OCI-LY7 (cell line): ENCODE measurements at regions not wholly inside any gene's neighbourhood (a gene's known extent, or its start where the extent isn't known, plus 50 kb on each side); places are given as distances from the start of the nearest gene placed in this dataset.

Experiments used
- EZH2phosphoT487 ChIP-seq: fragments of 200-600 bp; sonication (generic); IDR thresholded peaks from 2 replicates; pipeline ENCODE4 v1.6.1; 2018; ENCODE audit warnings: low read depth, borderline replicate concordance, mild to moderate bottlenecking, mixed run types, antibody characterized with exemption, low read length, moderate library complexity, mixed read lengths
- TF ChIP-seq, protein P1 (sequence below): fragments of 200-600 bp; sonication (generic); conservative IDR thresholded peaks from 2 replicates; pipeline ENCODE4 v1.5.1; 2014; ENCODE audit warnings: mild to moderate bottlenecking, antibody characterized with exemption, low read length, moderate library complexity, mixed read lengths

GRCh38 chr12:39032034-39032433 lies 126.6 kb upstream of the CPNE8 start:
- TF ChIP-seq, protein P1, sequence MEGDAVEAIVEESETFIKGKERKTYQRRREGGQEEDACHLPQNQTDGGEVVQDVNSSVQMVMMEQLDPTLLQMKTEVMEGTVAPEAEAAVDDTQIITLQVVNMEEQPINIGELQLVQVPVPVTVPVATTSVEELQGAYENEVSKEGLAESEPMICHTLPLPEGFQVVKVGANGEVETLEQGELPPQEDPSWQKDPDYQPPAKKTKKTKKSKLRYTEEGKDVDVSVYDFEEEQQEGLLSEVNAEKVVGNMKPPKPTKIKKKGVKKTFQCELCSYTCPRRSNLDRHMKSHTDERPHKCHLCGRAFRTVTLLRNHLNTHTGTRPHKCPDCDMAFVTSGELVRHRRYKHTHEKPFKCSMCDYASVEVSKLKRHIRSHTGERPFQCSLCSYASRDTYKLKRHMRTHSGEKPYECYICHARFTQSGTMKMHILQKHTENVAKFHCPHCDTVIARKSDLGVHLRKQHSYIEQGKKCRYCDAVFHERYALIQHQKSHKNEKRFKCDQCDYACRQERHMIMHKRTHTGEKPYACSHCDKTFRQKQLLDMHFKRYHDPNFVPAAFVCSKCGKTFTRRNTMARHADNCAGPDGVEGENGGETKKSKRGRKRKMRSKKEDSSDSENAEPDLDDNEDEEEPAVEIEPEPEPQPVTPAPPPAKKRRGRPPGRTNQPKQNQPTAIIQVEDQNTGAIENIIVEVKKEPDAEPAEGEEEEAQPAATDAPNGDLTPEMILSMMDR, result no peak
- no peak for TF ChIP-seq EZH2phosphoT487
